ENCODE measurements at regions not wholly inside any gene's neighbourhood (a gene's known extent, or its start where the extent isn't known, plus 50 kb on each side); places are given as distances from the start of the nearest gene placed in this dataset.
"Not testable (repeated sequence)": the region's sequence is repeated elsewhere in the genome, so short reads cannot be mapped to it uniquely, and the experiment has no call there.

DNA sequence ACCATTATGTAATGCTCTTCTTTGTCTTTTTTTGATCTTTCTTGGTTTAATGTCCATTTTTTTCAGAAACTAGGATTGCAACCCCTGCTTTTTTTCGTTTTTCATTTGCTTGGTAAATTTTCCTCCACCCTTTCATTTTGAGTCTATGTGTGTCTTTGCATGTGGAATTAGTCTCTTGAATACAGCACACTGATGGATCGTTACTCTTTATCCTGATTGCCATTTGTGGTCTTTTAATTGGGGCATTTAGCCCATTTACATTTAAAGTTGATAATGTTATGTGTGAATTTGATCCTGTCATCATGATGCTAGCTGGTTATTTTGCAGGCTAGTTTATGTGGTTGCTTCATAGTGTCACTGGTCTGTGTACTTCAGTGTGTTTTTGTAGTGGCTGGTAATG, 75.6 kb upstream of the ETV3 start:
- H3F3A ChIP-seq (ENCODE audit: insufficient read depth), result no peaks in the 10 kb centered on the region
- no peak overlapping the region for H3K9ac ChIP-seq
- no peak overlapping the region for H3K4me3 ChIP-seq
- H3K4me2 ChIP-seq (ENCODE audit: unreplicated experiment), result no peak overlapping the region
- no peaks in the 10 kb centered on the region for H3K36me3 ChIP-seq (ENCODE audit: low read depth)
- no peaks in the 10 kb centered on the region for H3K9me3 ChIP-seq (ENCODE audit: low read depth)
- 6 to 11% methylated on average over 2 of the region's 2 CpGs for WGBS, 2 experiments (ENCODE audit: low coverage in 1 of 2, low lambda C conversion rate in 2 of 2, missing lambda C conversion rate in 2 of 2)
- DNase-seq, result no peak
- H3K27me3 ChIP-seq (replicated peaks; ENCODE audit: insufficient read depth), result peaks cover 17% of the 10 kb centered on the region
- H3K79me2 ChIP-seq (ENCODE audit: insufficient read depth), result no peaks in the 10 kb centered on the region
- H2AFZ ChIP-seq, result no peak overlapping the region
- no peaks in the 10 kb centered on the region for H3K4me1 ChIP-seq (ENCODE audit: insufficient read depth)
- H3K27ac ChIP-seq, result no peak overlapping the region
- H4K20me1 ChIP-seq (ENCODE audit: insufficient read depth), result no peaks in the 10 kb centered on the region
- in situ Hi-C loops (cut with MboI), result no loop called here
- no peaks in the 10 kb centered on the region for H3K9me2 ChIP-seq (ENCODE audit: insufficient read depth)
- TF ChIP-seq EZH2phosphoT487 (IDR thresholded peaks at IDR 0.05; ENCODE audit: insufficient read depth, low read depth), result no peak
- no peak for TF ChIP-seq EZH2 (IDR thresholded peaks at IDR 0.05; ENCODE audit: insufficient read depth, poor library complexity, severe bottlenecking)

DNA sequence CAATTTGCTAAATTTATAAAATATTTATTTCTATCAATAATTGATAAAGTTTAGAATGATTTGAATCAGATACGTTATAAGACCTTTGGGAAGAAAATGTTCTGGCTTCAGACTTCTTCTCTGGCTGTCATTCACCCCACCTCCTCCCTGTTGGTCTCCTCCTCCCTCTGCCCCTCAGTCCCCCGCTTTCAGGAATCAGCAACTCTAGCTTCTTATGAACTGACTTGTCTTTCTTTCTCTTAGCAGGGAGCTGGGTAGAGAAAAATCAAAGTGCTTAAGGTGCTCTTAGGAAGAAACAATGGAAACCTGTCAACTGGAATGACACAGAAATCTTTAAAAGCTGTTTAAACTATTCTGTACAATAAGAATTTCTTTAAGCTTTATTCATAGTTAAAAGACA, 71.3 kb upstream of the ETV3 start:
- Histone ChIP-seq H3K9me2 (ENCODE audit: insufficient read depth) (no peaks in the 10 kb centered on the region), H3F3A (ENCODE audit: insufficient read depth) (no peaks in the 10 kb centered on the region), H3K27me3 (replicated peaks; ENCODE audit: insufficient read depth) (peaks cover 7% of the 10 kb centered on the region; the same call in 1 of the 2 replicates), H3K4me1 (ENCODE audit: insufficient read depth) (no peaks in the 10 kb centered on the region), H3K9me3 (ENCODE audit: low read depth) (no peaks in the 10 kb centered on the region), H3K36me3 (ENCODE audit: low read depth) (no peaks in the 10 kb centered on the region), H3K27ac (no peak overlapping the region), H3K4me2 (ENCODE audit: unreplicated experiment) (no peak overlapping the region), H4K20me1 (ENCODE audit: insufficient read depth) (no peaks in the 10 kb centered on the region), H3K79me2 (ENCODE audit: insufficient read depth) (no peaks in the 10 kb centered on the region), H3K9ac (no peak overlapping the region), H2AFZ (no peak overlapping the region), H3K4me3 (no peak overlapping the region)
- in situ Hi-C loops (cut with MboI), result no loop called here
- 7 to 11% methylated on average over 2 of the region's 2 CpGs for WGBS, 2 experiments (ENCODE audit: low coverage in 1 of 2, low lambda C conversion rate in 2 of 2, missing lambda C conversion rate in 2 of 2)
- no peak for TF ChIP-seq EZH2 (IDR thresholded peaks at IDR 0.05; ENCODE audit: insufficient read depth, poor library complexity, severe bottlenecking)
- no peak for TF ChIP-seq EZH2phosphoT487 (IDR thresholded peaks at IDR 0.05; ENCODE audit: insufficient read depth, low read depth)
- DNase-seq, result no peak

DNA sequence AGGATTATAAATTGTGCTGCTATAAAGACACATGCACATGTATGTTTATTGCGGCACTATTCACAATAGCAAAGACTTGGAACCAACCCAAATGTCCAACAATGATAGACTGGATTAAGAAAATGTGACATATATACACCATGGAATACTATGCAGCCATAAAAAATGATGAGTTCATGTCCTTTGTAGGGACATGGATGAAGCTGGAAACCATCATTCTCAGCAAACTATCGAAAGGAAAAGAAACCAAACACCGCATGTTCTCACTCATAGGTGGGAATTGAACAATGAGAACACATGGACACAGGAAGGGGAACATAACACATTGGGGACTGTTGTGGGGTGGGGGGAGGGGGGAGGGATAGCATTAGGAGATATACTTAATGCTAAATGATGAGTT, 67.8 kb upstream of the ETV3 start:
- H2AFZ ChIP-seq; H3K9me2 ChIP-seq (ENCODE audit: insufficient read depth); H3K27me3 ChIP-seq (replicated peaks; ENCODE audit: insufficient read depth); DNase-seq; H3K27ac ChIP-seq; H3F3A ChIP-seq (ENCODE audit: insufficient read depth); H3K9ac ChIP-seq; H3K4me2 ChIP-seq (ENCODE audit: unreplicated experiment); in situ Hi-C loops (cut with MboI); H4K20me1 ChIP-seq (ENCODE audit: insufficient read depth); H3K4me3 ChIP-seq; H3K36me3 ChIP-seq (ENCODE audit: low read depth); H3K79me2 ChIP-seq (ENCODE audit: insufficient read depth); H3K9me3 ChIP-seq (ENCODE audit: low read depth); H3K4me1 ChIP-seq (ENCODE audit: insufficient read depth): not testable (repeated sequence)
- 32 to 50% methylated on average over 3 of the region's 3 CpGs for WGBS, 2 experiments (ENCODE audit: low coverage in 1 of 2, low lambda C conversion rate in 2 of 2, missing lambda C conversion rate in 2 of 2)

- Histone ChIP-seq H3K9ac (no peak overlapping the region), H4K20me1 (ENCODE audit: insufficient read depth) (no peaks in the 10 kb centered on the region), H3K27ac (no peak overlapping the region), H2AFZ (no peak overlapping the region), H3K4me1 (ENCODE audit: insufficient read depth) (no peaks in the 10 kb centered on the region), H3K79me2 (ENCODE audit: insufficient read depth) (no peaks in the 10 kb centered on the region), H3K4me2 (ENCODE audit: unreplicated experiment) (no peak overlapping the region), H3K27me3 (replicated peaks; ENCODE audit: insufficient read depth) (no peaks in the 10 kb centered on the region; the same call in 1 of the 2 replicates), H3K9me3 (ENCODE audit: low read depth) (no peaks in the 10 kb centered on the region), H3K36me3 (ENCODE audit: low read depth) (no peaks in the 10 kb centered on the region), H3K9me2 (ENCODE audit: insufficient read depth) (no peaks in the 10 kb centered on the region), H3K4me3 (no peak overlapping the region), H3F3A (ENCODE audit: insufficient read depth) (no peaks in the 10 kb centered on the region)
- in situ Hi-C loops (cut with MboI), result no loop called here
- WGBS, 2 experiments (ENCODE audit: low coverage in 1 of 2, low lambda C conversion rate in 2 of 2, missing lambda C conversion rate in 2 of 2), result 40 to 44% methylated on average over 5 of the region's 5 CpGs
- DNase-seq, result no peak
- no peak for TF ChIP-seq EZH2phosphoT487 (IDR thresholded peaks at IDR 0.05; ENCODE audit: insufficient read depth, low read depth)
- no peak for TF ChIP-seq EZH2 (IDR thresholded peaks at IDR 0.05; ENCODE audit: insufficient read depth, poor library complexity, severe bottlenecking)
These were observed 65.0 kb upstream of the ETV3 start for GRCh38 chr1:157203166-157203565.

- H3K9me2 ChIP-seq (ENCODE audit: insufficient read depth), result no peaks in the 10 kb centered on the region
- 2 to 7% methylated on average over 5 of the region's 5 CpGs for WGBS, 2 experiments (ENCODE audit: low coverage in 1 of 2, low lambda C conversion rate in 2 of 2, missing lambda C conversion rate in 2 of 2)
These were observed 64.1 kb upstream of the ETV3 start for GRCh38 chr1:157202331-157202730.

More at GRCh38 chr1:157202331-157202730, 64.1 kb upstream of the ETV3 start:
- in situ Hi-C loops (cut with MboI), result no loop called here
- H3K27me3 ChIP-seq (replicated peaks; ENCODE audit: insufficient read depth), result no peaks in the 10 kb centered on the region; the same call in 1 of the 2 replicates
- no peak overlapping the region for H2AFZ ChIP-seq
- DNase-seq, result no peak
- H3K9me3 ChIP-seq (ENCODE audit: low read depth), result no peaks in the 10 kb centered on the region
- no peaks in the 10 kb centered on the region for H3K79me2 ChIP-seq (ENCODE audit: insufficient read depth)
- H3K27ac ChIP-seq, result no peak overlapping the region
- H4K20me1 ChIP-seq (ENCODE audit: insufficient read depth), result no peaks in the 10 kb centered on the region
- no peaks in the 10 kb centered on the region for H3F3A ChIP-seq (ENCODE audit: insufficient read depth)
- H3K4me2 ChIP-seq (ENCODE audit: unreplicated experiment), result no peak overlapping the region
- H3K36me3 ChIP-seq (ENCODE audit: low read depth), result no peaks in the 10 kb centered on the region
- no peaks in the 10 kb centered on the region for H3K4me1 ChIP-seq (ENCODE audit: insufficient read depth)
- H3K4me3 ChIP-seq, result no peak overlapping the region
- TF ChIP-seq EZH2 (IDR thresholded peaks at IDR 0.05; ENCODE audit: insufficient read depth, poor library complexity, severe bottlenecking) (no peak), EZH2phosphoT487 (IDR thresholded peaks at IDR 0.05; ENCODE audit: insufficient read depth, low read depth) (no peak)
- no peak overlapping the region for H3K9ac ChIP-seq
